ENCODE measurements at regions not wholly inside any gene's neighbourhood (a gene's known extent, or its start where the extent isn't known, plus 50 kb on each side); places are given as distances from the start of the nearest gene placed in this dataset.
A peak's percentile ranks its signal among the peaks of the same experiment; 100 is the strongest.

DNA sequence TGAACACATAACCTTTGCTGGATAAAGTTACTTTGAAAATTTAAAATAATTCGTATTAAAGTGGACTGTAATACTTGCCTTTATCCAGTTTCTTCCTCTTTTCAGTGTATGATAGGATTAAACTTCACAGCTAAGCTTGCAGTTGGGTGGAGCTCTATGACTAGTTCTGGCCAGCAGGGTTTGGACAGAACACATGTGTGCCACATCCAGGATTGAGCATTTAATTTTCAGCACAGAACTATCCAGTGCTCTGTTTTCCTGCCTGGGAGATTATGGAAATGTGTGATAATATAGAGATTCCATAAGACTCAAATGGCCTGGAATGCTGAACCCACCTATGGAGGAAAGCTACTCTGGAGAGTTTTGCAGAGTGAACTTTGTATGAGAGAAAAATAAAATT, 200.2 kb downstream of the OSR1 start:
- CTCF ChIA-PET = interaction anchor here (0.8 to 1.2 kb wide), 3 partner anchors 10 to 17 kb away, joined by 3 read pairs; no protein-coding TSS in a partner anchor
- TF ChIP-seq CTCF (IDR thresholded peaks at IDR 0.05; ENCODE audit: insufficient read depth, low read length, missing control alignments) = no peak

GRCh38 chr2:19156646-19157045, 201.8 kb downstream of the OSR1 start:
- no peak for TF ChIP-seq CTCF (IDR thresholded peaks at IDR 0.05; ENCODE audit: insufficient read depth, low read length, missing control alignments)
- DNase-seq (ENCODE audit: low read depth, low spot score) = no peak
- CTCF ChIA-PET = interaction anchor here (0.6 kb wide), 1 partner anchor 11 kb away, joined by 3 read pairs; no protein-coding TSS in a partner anchor
- no peak overlapping the region for H3K4me3 ChIP-seq (ENCODE audit: low read depth, low read length)
- POLR2A ChIA-PET = no interaction called here

More for the DNA sequence above, 200.2 kb downstream of the OSR1 start:
- DNase-seq (ENCODE audit: low read depth, low spot score) = no peak
- POLR2A ChIA-PET = no interaction called here
- no peak overlapping the region for H3K4me3 ChIP-seq (ENCODE audit: low read depth, low read length)

DNA sequence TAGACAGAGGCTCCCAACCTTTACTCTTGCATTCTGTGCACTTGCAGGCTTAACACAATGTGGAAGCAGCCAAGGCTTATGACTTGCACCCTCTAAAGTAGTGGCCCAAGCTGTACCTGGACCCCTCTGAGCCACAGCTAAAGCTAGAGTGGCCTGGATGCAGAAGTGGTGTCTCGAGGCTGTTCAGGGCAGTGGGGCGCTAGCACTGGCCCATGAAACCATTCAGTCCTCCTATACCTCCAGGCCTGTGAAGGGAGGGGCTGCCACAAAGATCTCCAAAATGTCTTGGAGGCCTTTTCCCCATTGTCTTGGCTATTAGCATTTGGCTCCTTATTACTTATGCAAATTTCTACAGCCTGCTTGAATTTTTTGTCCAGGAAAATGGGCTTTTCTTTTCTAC, 207.7 kb downstream of the OSR1 start:
- ChIA-PET CTCF (no interaction called here), POLR2A (no interaction called here)
- no peak for TF ChIP-seq CTCF (IDR thresholded peaks at IDR 0.05; ENCODE audit: insufficient read depth, low read length, missing control alignments)

DNA sequence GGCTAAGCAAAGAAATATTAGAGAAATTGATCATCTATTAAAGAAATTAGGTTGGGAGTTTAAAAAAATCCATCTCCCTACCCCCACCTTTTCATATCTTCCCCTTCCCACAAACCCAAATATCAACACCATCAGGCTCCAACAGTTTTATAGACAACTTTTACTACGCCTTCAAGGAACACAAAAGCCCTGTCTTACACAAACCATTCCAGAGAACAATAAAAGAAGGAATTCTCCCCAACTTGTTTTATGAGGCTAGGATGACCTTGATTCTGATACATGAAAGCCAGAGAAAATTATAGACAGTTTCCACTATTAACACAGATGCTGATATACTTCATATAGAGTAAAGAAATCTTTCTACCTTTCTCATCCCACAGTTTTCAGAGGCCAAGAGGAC, 211.6 kb downstream of the OSR1 start:
- no peak overlapping the region for H3K4me3 ChIP-seq (ENCODE audit: low read depth, low read length)
- POLR2A ChIA-PET = no interaction called here
- CTCF ChIA-PET = no interaction called here
- no peak for TF ChIP-seq CTCF (IDR thresholded peaks at IDR 0.05; ENCODE audit: insufficient read depth, low read length, missing control alignments)
- no peak for DNase-seq (ENCODE audit: low read depth, low spot score)

More for the DNA sequence above, 207.7 kb downstream of the OSR1 start:
- no peak overlapping the region for H3K4me3 ChIP-seq (ENCODE audit: low read depth, low read length)
- no peak for DNase-seq (ENCODE audit: low read depth, low spot score)

DNA sequence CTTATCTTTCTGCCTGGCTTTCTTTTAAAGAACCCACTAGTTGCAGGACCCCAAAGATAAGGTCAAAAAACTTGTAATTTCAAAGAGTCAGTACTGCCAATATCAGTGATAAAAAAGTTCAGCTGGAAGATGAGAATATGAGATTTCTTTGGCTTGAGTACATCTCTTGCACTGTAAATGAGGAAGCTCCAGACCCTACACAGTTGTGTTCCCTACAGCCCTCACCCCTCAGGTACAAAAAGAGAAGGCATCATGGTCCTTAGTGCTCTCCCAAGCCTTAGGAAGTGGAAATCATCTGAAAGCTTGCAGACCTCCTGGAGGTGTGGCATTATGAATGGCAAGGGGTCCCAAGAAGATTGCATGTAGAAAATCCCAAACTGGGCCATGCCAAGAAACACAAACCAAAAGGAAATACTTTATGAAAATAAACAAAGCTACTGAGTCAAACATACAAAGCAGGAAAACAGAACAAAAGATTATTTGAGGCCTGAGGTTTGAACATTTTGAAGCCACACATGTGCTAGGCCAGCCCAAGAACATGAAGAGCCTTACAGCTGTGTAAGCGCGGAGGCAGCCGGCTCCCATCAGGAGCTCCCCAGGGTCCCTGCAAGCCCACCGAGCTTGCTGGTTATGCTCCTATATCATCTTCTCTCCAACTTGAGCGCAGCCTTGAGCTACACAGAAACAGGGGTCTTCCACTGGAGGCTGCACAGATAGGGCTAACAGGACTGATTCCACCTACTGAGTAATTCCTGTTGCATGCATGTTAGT, 217.0 kb downstream of the OSR1 start:
- CTCF ChIA-PET = interaction anchor here (0.9 to 1.3 kb wide), 3 partner anchors 17 to 392 kb away, joined by 3 to 4 read pairs (median 3); no protein-coding TSS in a partner anchor
- POLR2A ChIA-PET = interaction anchor here (0.5 to 1.5 kb wide), 5 partner anchors 9 to 973 kb away, joined by 3 to 8 read pairs (median 5); no protein-coding TSS in a partner anchor
- no peak for TF ChIP-seq CTCF (IDR thresholded peaks at IDR 0.05; ENCODE audit: insufficient read depth, low read length, missing control alignments)
- no peak overlapping the region for H3K4me3 ChIP-seq (ENCODE audit: low read depth, low read length)
- no peak for DNase-seq (ENCODE audit: low read depth, low spot score)

GRCh38 chr2:19140463-19141208, 217.8 kb downstream of the OSR1 start:
- ChIA-PET POLR2A (interaction anchor here (0.5 to 1.5 kb wide), 5 partner anchors 8 to 974 kb away, joined by 3 to 8 read pairs (median 5); no protein-coding TSS in a partner anchor), CTCF (interaction anchor here (0.8 to 1.3 kb wide), 5 partner anchors 17 to 391 kb away, joined by 3 to 4 read pairs (median 3); no protein-coding TSS in a partner anchor)
- DNase-seq (ENCODE audit: low read depth, low spot score) = peak; percentile 82
- TF ChIP-seq CTCF (IDR thresholded peaks at IDR 0.05; ENCODE audit: insufficient read depth, low read length, missing control alignments) = no peak
- no peak overlapping the region for H3K4me3 ChIP-seq (ENCODE audit: low read depth, low read length)
